Hepatocyte (in vitro differentiated cells): ENCODE measurements at regions not wholly inside any gene's neighbourhood (a gene's known extent, or its start where the extent isn't known, plus 50 kb on each side); places are given as distances from the start of the nearest gene placed in this dataset.

ENCODE experiments used
- CTCF ChIP-seq: fragments of 200-600 bp; sonication (generic); IDR thresholded peaks from 2 replicates; pipeline ENCODE4 v1.5.1; 2016; ENCODE audit warnings: antibody characterized with exemption, mild to moderate bottlenecking; ENCODE audit not compliant: poor library complexity
- EZH2 ChIP-seq: fragments of 200-600 bp; sonication (generic); IDR thresholded peaks from 2 replicates; pipeline ENCODE4 v1.6.1; 2016; ENCODE audit warnings: antibody characterized with exemption, mild to moderate bottlenecking, borderline replicate concordance
- EZH2phosphoT487 ChIP-seq: fragments of 200-600 bp; sonication (generic); IDR thresholded peaks from one replicate; pipeline ENCODE4 v1.6.1; 2018; ENCODE audit warnings: antibody characterized with exemption, mild to moderate bottlenecking, low read depth, moderate library complexity; ENCODE audit not compliant: unreplicated experiment, severe bottlenecking

DNA sequence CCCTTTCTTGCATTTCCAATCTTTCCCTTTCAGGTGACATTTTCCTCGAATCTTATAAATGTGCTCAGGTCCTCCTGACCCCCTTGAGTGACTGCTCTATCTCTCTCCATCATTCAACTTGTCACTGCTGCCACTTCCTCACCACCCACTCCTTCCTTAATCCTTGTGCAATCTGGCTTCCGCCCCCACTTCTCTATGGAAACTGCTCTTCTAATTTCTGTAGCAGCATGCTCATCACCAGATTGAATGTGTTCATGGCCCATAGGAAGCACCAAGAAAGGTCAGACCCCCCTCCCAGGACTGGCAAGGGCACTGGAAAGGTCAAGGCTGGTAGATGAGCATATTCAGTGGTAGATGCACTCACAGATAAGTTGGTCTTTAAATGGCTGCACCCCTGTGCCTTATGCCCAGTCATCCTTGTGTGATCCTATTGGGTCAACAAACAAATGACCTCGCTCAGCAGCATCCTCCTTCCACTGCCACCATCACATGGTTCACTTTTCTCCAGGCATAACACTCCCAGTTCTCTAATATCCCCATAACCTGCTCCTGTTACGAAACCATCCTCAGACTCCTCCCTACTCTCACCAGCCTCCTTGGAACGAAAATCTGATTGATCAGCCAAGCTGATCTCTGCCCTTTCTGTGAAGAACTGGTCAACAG is 288.5 kb upstream of the POU3F1 start:
- no peak for TF ChIP-seq CTCF
- TF ChIP-seq EZH2phosphoT487, result no peak
- no peak for TF ChIP-seq EZH2
